ENCODE measurements at regions not wholly inside any gene's neighbourhood (a gene's known extent, or its start where the extent isn't known, plus 50 kb on each side); places are given as distances from the start of the nearest gene placed in this dataset.
"Not testable (repeated sequence)": the region's sequence is repeated elsewhere in the genome, so short reads cannot be mapped to it uniquely, and the experiment has no call there.

DNA sequence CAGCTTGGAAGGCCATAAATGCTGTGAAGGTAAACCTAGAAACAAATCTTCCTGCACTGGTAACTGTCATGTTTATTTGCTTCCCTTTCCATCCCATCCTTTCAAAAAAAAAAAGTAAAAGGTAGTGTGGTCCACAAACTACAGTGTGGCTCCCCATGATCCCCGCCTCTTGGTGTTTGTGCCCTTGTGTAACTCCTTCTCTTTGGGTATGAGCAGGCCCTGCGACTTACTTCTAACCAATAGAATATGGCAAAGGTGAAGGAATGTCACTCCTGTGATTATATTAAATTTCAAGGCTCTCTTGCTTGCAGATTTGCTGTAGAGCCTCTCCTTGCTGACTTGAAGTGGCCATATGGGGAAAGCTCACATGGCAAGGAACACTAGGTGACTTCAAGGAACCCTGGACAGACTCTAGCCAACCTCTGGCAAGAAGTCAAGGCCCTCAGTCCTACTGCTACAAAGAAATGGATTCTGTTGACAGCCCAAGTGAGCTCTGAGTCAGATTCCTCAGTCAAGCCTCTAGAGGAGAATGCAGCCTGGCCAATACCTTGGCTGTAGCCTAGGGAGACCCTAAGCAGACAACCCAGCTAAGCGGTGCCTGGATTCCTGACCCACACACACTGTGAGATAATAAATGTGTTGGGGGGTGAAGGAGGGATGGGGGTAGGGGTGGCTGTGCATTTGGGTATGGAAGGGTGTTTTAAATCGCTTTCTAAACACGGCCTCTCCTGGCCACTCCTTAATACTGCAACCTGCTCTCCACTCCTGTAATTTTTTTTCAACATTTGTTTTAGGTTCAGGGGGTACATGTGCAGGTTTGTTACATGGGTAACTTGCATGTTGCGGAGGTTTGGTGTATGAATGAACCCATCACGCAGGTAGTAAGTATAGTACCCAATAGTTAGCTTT is 115.0 kb upstream of the NBPF9 start:
- TF ChIP-seq, protein P1, sequence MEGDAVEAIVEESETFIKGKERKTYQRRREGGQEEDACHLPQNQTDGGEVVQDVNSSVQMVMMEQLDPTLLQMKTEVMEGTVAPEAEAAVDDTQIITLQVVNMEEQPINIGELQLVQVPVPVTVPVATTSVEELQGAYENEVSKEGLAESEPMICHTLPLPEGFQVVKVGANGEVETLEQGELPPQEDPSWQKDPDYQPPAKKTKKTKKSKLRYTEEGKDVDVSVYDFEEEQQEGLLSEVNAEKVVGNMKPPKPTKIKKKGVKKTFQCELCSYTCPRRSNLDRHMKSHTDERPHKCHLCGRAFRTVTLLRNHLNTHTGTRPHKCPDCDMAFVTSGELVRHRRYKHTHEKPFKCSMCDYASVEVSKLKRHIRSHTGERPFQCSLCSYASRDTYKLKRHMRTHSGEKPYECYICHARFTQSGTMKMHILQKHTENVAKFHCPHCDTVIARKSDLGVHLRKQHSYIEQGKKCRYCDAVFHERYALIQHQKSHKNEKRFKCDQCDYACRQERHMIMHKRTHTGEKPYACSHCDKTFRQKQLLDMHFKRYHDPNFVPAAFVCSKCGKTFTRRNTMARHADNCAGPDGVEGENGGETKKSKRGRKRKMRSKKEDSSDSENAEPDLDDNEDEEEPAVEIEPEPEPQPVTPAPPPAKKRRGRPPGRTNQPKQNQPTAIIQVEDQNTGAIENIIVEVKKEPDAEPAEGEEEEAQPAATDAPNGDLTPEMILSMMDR (IDR thresholded peaks at IDR 0.05): not testable (repeated sequence)
- TF ChIP-seq EP300, POLR2A (IDR thresholded peaks at IDR 0.05): not testable (repeated sequence)

Measured in ovary (tissue), 3 donors.